WTC11 (cell line): ENCODE measurements at regions not wholly inside any gene's neighbourhood (a gene's known extent, or its start where the extent isn't known, plus 50 kb on each side); places are given as distances from the start of the nearest gene placed in this dataset.

Source experiments
- ATAC-seq: fragments of 200-7000 bp; cut with Tn5 transposase; 2 replicates; pipeline ENCODE4 v1.10.0; 2021; ENCODE audit warnings: mild to moderate bottlenecking, moderate library complexity
- CTCF ChIA-PET: fragments of 300-600 bp; sonication (Branson Sonifier 250); formaldehyde crosslinking; loops from one replicate; lab custom pipeline; 2021; ENCODE audit warnings: antibody characterized with exemption; lab: Charles Lee
- POLR2A ChIA-PET: fragments of 350-600 bp; sonication (Branson Sonifier 250); formaldehyde crosslinking; loops from one replicate; lab custom pipeline; 2021; ENCODE audit warnings: antibody characterized with exemption; lab: Charles Lee
- DNase-seq: peaks from one replicate; pipeline ENCODE4 v3.0.0; 2021; ENCODE audit warnings: low spot score
- H3K27ac Mint-ChIP-seq: 2 replicates; pipeline ENCODE4 v1.8.0; 2021; ENCODE audit warnings: mixed read lengths
- H3K27me3 Mint-ChIP-seq: 2 replicates; pipeline ENCODE4 v1.8.0; 2021; ENCODE audit warnings: low read depth, mild to moderate bottlenecking, moderate library complexity, mixed read lengths
- H3K36me3 Mint-ChIP-seq: 2 replicates; pipeline ENCODE4 v1.8.0; 2021; ENCODE audit warnings: mixed read lengths
- H3K4me1 Mint-ChIP-seq: 2 replicates; pipeline ENCODE4 v1.8.0; 2022; ENCODE audit warnings: mixed read lengths
- H3K4me3 Mint-ChIP-seq: 2 replicates; pipeline ENCODE4 v1.8.0; 2021; ENCODE audit warnings: mild to moderate bottlenecking, moderate library complexity, mixed read lengths
- H3K9me3 Mint-ChIP-seq: 2 replicates; pipeline ENCODE4 v1.8.0; 2021; ENCODE audit warnings: mixed read lengths
- ARID4B ChIP-seq: sonication (generic); formaldehyde crosslinking; IDR thresholded peaks from 2 replicates; pipeline ENCODE4 v1.8.0; 2023; ENCODE audit warnings: missing genetic modification reagents, mild to moderate bottlenecking, borderline replicate concordance
- CBFB ChIP-seq: sonication (generic); formaldehyde crosslinking; IDR thresholded peaks from 2 replicates; pipeline ENCODE4 v1.8.1; 2022; ENCODE audit warnings: mild to moderate bottlenecking, low read depth, missing genetic modification reagents
- CREM ChIP-seq: sonication (generic); formaldehyde crosslinking; IDR thresholded peaks from 2 replicates; pipeline ENCODE4 v1.8.1; 2022; ENCODE audit warnings: mild to moderate bottlenecking, missing genetic modification reagents, moderate library complexity
- E2F4 ChIP-seq: sonication (generic); formaldehyde crosslinking; IDR thresholded peaks from 2 replicates; pipeline ENCODE4 v1.8.1; 2022; ENCODE audit warnings: low read depth, mild to moderate bottlenecking, moderate library complexity, missing genetic modification reagents, borderline replicate concordance
- ESRRA ChIP-seq: sonication (generic); formaldehyde crosslinking; IDR thresholded peaks from 2 replicates; pipeline ENCODE4 v1.8.1; 2022; ENCODE audit warnings: mild to moderate bottlenecking, missing genetic modification reagents, borderline replicate concordance
- ETV6 ChIP-seq: sonication (generic); formaldehyde crosslinking; IDR thresholded peaks from 2 replicates; pipeline ENCODE4 v1.8.1; 2022; ENCODE audit warnings: mild to moderate bottlenecking, missing genetic modification reagents
- FOXJ3 ChIP-seq: sonication (generic); formaldehyde crosslinking; IDR thresholded peaks from 2 replicates; pipeline ENCODE4 v1.9.0; 2021; ENCODE audit warnings: missing genetic modification reagents, mild to moderate bottlenecking, borderline replicate concordance
- FOXK1 ChIP-seq: sonication (generic); formaldehyde crosslinking; IDR thresholded peaks from 2 replicates; pipeline ENCODE4 v1.8.0; 2022; ENCODE audit warnings: mild to moderate bottlenecking, moderate library complexity, missing genetic modification reagents
- FOXP4 ChIP-seq: sonication (generic); formaldehyde crosslinking; IDR thresholded peaks from 2 replicates; pipeline ENCODE4 v1.8.0; 2022; ENCODE audit warnings: mild to moderate bottlenecking, missing genetic modification reagents
- IRF1 ChIP-seq: sonication (generic); formaldehyde crosslinking; IDR thresholded peaks from 2 replicates; pipeline ENCODE4 v1.8.0; 2023; ENCODE audit warnings: missing genetic modification reagents
- MAX ChIP-seq: sonication (generic); formaldehyde crosslinking; IDR thresholded peaks from 2 replicates; pipeline ENCODE4 v1.8.0; 2022; ENCODE audit warnings: mild to moderate bottlenecking, missing genetic modification reagents
- MXD4 ChIP-seq: fragments of 250-450 bp; sonication (Bioruptor Pico); IDR thresholded peaks from 2 replicates; pipeline ENCODE4 v1.8.0; 2021; ENCODE audit warnings: mild to moderate bottlenecking, moderate library complexity, borderline replicate concordance
- PRRX2 ChIP-seq: fragments of 250-450 bp; sonication (Bioruptor Pico); IDR thresholded peaks from 2 replicates; pipeline ENCODE4 v1.8.0; 2021; ENCODE audit warnings: mild to moderate bottlenecking
- TCF7 ChIP-seq: sonication (generic); formaldehyde crosslinking; IDR thresholded peaks from 2 replicates; pipeline ENCODE4 v1.8.0; 2022; ENCODE audit warnings: mild to moderate bottlenecking, low read depth, missing genetic modification reagents, moderate library complexity
- TEAD1 ChIP-seq: sonication (generic); formaldehyde crosslinking; IDR thresholded peaks from 2 replicates; pipeline ENCODE4 v1.8.0; 2022; ENCODE audit warnings: mild to moderate bottlenecking, missing genetic modification reagents
- TP53 ChIP-seq: sonication (generic); formaldehyde crosslinking; IDR thresholded peaks from 2 replicates; pipeline ENCODE4 v1.8.1; 2023; ENCODE audit warnings: mild to moderate bottlenecking, missing genetic modification reagents
- ZNF219 ChIP-seq: sonication (generic); formaldehyde crosslinking; IDR thresholded peaks from 2 replicates; pipeline ENCODE4 v1.8.0; 2023; ENCODE audit warnings: missing genetic modification reagents, mild to moderate bottlenecking, borderline replicate concordance
- ZNF232 ChIP-seq: sonication (generic); formaldehyde crosslinking; IDR thresholded peaks from 2 replicates; pipeline ENCODE4 v1.8.0; 2022; ENCODE audit warnings: mild to moderate bottlenecking, missing genetic modification reagents
- ZNF263 ChIP-seq: sonication (generic); formaldehyde crosslinking; IDR thresholded peaks from 2 replicates; pipeline ENCODE4 v1.8.1; 2022; ENCODE audit warnings: low read depth, mild to moderate bottlenecking, moderate library complexity, missing genetic modification reagents
- ZNF532 ChIP-seq: fragments of 250-450 bp; sonication (Bioruptor Pico); IDR thresholded peaks from 2 replicates; pipeline ENCODE4 v1.9.0; 2021; ENCODE audit warnings: mild to moderate bottlenecking, borderline replicate concordance

GRCh38 chr10:78658645-78659597 lies 409.8 kb upstream of the ZMIZ1 start:
- ChIA-PET POLR2A (no interaction called here), CTCF (interaction anchor here (1.0 to 2.1 kb wide), 5 partner anchors 261 to 634 kb away, joined by 3 to 16 read pairs (median 3); no protein-coding TSS in a partner anchor)
- TF ChIP-seq ZNF232, result no peak
- TF ChIP-seq ESRRA (CRISPR knock-in tag), result no peak
- no peak for TF ChIP-seq FOXK1 (CRISPR knock-in tag)
- TF ChIP-seq IRF1 (CRISPR knock-in tag), result no peak
- no peak for TF ChIP-seq FOXP4 (CRISPR knock-in tag)
- no peak for TF ChIP-seq ARID4B (CRISPR knock-in tag)
- no peak for TF ChIP-seq PRRX2 (CRISPR knock-in tag)
- TF ChIP-seq TP53 (CRISPR knock-in tag), result no peak
- no peaks in the 10 kb centered on the region for H3K36me3 Mint-ChIP-seq
- no peak overlapping the region for H3K27ac Mint-ChIP-seq
- H3K9me3 Mint-ChIP-seq, result peaks cover 6% of the 10 kb centered on the region
- no peaks in the 10 kb centered on the region for H3K4me1 Mint-ChIP-seq
- DNase-seq (no peak), ATAC-seq (no peak)
- no peak overlapping the region for H3K4me3 Mint-ChIP-seq
- H3K27me3 Mint-ChIP-seq, result no peaks in the 10 kb centered on the region

- Mint-ChIP-seq H3K4me3 (no peak overlapping the region), H3K36me3 (peaks cover under 1% of the 10 kb centered on the region), H3K27ac (no peak overlapping the region), H3K9me3 (peaks cover 12% of the 10 kb centered on the region), H3K4me1 (no peaks in the 10 kb centered on the region), H3K27me3 (no peaks in the 10 kb centered on the region)
- ATAC-seq (no peak), DNase-seq (no peak)
- CTCF ChIA-PET, result no interaction called here
- POLR2A ChIA-PET, result no interaction called here
- TF ChIP-seq CBFB (CRISPR knock-in tag), result no peak
- no peak for TF ChIP-seq CREM
- no peak for TF ChIP-seq IRF1 (CRISPR knock-in tag)
- no peak for TF ChIP-seq ZNF263 (CRISPR knock-in tag)
- no peak for TF ChIP-seq ETV6 (CRISPR knock-in tag)
- TF ChIP-seq E2F4 (CRISPR knock-in tag), result no peak
- TF ChIP-seq FOXJ3 (CRISPR knock-in tag), result no peak
- no peak for TF ChIP-seq ZNF219 (CRISPR knock-in tag)
- TF ChIP-seq ZNF232, result no peak
- TF ChIP-seq MXD4 (CRISPR knock-in tag), result no peak
- TF ChIP-seq MAX (CRISPR knock-in tag), result no peak
- TF ChIP-seq ZNF532, result no peak
- no peak for TF ChIP-seq TCF7 (CRISPR knock-in tag)
- no peak for TF ChIP-seq TEAD1 (CRISPR knock-in tag)
Observed at GRCh38 chr10:78659598-78659967, 409.2 kb upstream of the ZMIZ1 start.
